Cardiac muscle cell (in vitro differentiated cells and primary cell): ENCODE measurements at regions not wholly inside any gene's neighbourhood (a gene's known extent, or its start where the extent isn't known, plus 50 kb on each side); places are given as distances from the start of the nearest gene placed in this dataset.
"Not testable (repeated sequence)": the region's sequence is repeated elsewhere in the genome, so short reads cannot be mapped to it uniquely, and the experiment has no call there.

Experiments used
- DNase-seq, 2 donors: peaks; one replicate each; pipeline versions ENCODE4 v3.0.0 to v3.0.0-alpha.2; 2010 to 2017; ENCODE audit warnings: low read depth in 1 of 2, low spot score in 1 of 2
- H3K27ac ChIP-seq: fragments of 200-600 bp; sonication (generic); 2 replicates; pipeline ENCODE4 v1.5.1; 2016
- H3K27me3 ChIP-seq: fragments of 200-600 bp; sonication (generic); 2 replicates; pipeline ENCODE4 v1.6.0; 2016; ENCODE audit warnings: control low read depth
- H3K36me3 ChIP-seq: fragments of 200-600 bp; sonication (generic); 2 replicates; pipeline ENCODE4 v1.5.1; 2016; ENCODE audit warnings: control low read depth
- H3K4me1 ChIP-seq: fragments of 200-600 bp; sonication (generic); 2 replicates; pipeline ENCODE4 v1.8.1; 2017; ENCODE audit warnings: low read depth, mild to moderate bottlenecking, mixed run types
- H3K4me3 ChIP-seq: fragments of 200-600 bp; sonication (generic); 2 replicates; pipeline ENCODE4 v1.5.1; 2016; ENCODE audit warnings: mild to moderate bottlenecking
- H3K9me3 ChIP-seq: fragments of 200-600 bp; sonication (generic); 2 replicates; pipeline ENCODE4 v1.5.1; 2017; ENCODE audit warnings: low read depth, mild to moderate bottlenecking, control low read depth
- TF ChIP-seq, protein P1 (sequence below): IDR thresholded peaks from 2 replicates; pipeline ENCODE4 v1.5.1; 2012; ENCODE audit warnings: low read depth, mild to moderate bottlenecking, low read length

DNA sequence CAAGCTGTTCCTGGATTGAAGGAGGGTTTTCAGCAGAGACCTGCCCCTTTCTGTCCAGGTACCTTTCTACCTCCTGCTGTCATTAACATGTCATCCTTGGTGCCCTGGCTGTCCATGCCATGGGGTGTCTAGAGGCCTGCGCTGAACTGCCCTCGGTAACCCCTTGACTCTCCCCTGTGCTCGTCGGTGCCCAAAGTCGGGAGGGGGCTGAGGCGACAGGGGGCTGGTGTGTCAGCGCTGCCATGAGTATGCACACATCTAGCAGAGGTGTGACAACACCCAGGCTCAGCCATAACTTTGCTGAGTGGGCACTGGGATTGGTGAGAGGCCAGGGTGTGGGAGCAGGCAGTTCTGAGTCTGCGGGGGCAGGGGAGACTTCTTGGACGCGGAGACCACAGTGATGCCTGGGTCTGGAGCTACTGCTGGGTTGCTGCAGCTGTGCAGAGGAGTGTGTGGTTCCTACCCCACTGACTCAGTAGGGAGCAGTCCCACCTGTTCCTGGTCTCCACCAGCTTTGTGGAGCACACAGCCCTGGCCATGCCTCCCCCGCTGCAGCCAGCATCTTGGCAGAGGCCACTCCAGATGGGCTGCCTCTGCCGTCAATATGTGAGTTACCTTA is 376.2 kb upstream of the SEMA3C start:
- Histone ChIP-seq H3K9me3 (no peaks in the 10 kb centered on the region), H3K27me3 (no peaks in the 10 kb centered on the region), H3K36me3 (no peaks in the 10 kb centered on the region), H3K4me3 (no peak overlapping the region), H3K27ac (no peak overlapping the region), H3K4me1 (peaks cover 3% of the 10 kb centered on the region)
- no peak for DNase-seq
- TF ChIP-seq, protein P1, sequence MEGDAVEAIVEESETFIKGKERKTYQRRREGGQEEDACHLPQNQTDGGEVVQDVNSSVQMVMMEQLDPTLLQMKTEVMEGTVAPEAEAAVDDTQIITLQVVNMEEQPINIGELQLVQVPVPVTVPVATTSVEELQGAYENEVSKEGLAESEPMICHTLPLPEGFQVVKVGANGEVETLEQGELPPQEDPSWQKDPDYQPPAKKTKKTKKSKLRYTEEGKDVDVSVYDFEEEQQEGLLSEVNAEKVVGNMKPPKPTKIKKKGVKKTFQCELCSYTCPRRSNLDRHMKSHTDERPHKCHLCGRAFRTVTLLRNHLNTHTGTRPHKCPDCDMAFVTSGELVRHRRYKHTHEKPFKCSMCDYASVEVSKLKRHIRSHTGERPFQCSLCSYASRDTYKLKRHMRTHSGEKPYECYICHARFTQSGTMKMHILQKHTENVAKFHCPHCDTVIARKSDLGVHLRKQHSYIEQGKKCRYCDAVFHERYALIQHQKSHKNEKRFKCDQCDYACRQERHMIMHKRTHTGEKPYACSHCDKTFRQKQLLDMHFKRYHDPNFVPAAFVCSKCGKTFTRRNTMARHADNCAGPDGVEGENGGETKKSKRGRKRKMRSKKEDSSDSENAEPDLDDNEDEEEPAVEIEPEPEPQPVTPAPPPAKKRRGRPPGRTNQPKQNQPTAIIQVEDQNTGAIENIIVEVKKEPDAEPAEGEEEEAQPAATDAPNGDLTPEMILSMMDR: no peak

DNA sequence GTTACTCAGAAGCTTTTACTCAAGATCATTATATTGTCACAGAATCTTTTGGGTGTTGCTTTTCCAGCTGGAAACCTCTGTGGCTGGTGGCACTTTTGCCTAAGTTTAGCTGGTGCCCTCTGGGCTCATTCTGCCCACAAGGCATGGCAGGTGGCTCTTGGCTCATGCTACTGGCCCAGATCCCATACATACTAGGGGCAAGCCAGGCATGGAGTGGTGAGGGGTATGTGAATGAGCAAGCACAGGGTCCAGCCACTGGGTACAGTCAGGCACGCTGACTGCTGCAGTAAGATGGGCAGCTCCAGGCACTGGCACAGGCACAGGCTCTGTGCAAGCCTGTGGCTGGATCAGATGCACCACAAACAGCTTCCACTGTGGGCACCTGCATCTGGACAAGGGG is 375.0 kb upstream of the SEMA3C start:
- Histone ChIP-seq H3K4me1 (no peaks in the 10 kb centered on the region), H3K4me3 (no peak overlapping the region), H3K27me3 (no peaks in the 10 kb centered on the region), H3K9me3 (no peaks in the 10 kb centered on the region), H3K36me3 (no peaks in the 10 kb centered on the region), H3K27ac (no peak overlapping the region)
- DNase-seq: no peak
- TF ChIP-seq, protein P1: no peak

DNA sequence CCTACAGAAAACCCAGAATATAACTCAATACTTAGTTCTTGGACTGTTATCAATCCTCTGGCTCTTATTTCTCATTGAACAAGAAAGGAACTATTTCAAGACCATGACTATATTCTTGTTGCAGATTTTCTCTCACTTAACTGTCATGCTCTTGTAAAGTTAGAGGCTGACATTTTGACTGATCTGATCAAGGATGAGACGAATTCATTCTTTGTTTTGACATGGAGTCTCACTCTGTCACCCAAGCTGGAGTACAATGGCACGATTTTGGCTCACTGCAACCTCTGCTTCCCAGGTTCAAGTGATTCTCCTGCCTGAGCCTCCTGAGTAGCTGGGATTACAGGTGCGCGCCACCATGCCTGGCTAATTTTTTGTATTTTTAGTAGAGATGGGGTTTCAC is 367.9 kb upstream of the SEMA3C start:
- H3K4me3 ChIP-seq, H3K4me1 ChIP-seq, H3K36me3 ChIP-seq, H3K9me3 ChIP-seq, H3K27ac ChIP-seq, DNase-seq, H3K27me3 ChIP-seq: not testable (repeated sequence)

DNA sequence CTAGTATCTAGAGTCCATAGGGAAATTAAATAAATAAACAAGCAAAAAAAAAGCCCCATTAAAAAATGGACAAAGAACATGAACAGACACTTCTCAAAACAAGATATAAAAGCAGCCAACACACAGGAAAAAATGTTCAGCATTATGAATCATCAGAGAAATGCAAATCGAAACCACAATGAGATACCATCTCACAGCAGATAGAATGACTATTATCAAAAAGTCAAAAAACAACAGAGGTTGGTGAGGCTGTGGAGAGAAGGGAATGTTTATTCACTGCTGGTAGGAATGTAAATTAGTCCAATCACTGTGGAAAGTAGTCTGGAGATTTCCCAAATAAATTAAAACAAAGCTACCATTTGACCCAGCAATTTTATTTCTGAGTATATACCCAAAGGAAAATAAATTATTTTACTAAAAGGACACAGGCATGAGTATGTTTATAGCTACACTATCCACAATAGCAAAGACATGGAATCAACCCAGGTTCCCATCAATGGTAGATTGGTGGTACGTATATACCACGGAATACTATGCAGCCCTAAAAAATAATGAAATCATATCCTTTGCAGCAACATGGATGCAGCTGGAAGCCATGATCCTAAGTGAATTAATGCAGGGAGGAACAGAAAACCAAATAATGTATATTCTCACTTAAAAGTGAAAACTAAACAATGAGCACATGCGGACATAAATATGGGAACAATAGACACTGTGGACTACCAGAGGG is 366.5 kb upstream of the SEMA3C start:
- DNase-seq: peak in 1 of 2 donors; percentile 70
- no peaks in the 10 kb centered on the region for H3K36me3 ChIP-seq
- no peak overlapping the region for H3K27ac ChIP-seq
- no peaks in the 10 kb centered on the region for H3K4me1 ChIP-seq
- TF ChIP-seq, protein P1: no peak
- H3K4me3 ChIP-seq: no peak overlapping the region
- H3K27me3 ChIP-seq: no peaks in the 10 kb centered on the region
- H3K9me3 ChIP-seq: no peaks in the 10 kb centered on the region

DNA sequence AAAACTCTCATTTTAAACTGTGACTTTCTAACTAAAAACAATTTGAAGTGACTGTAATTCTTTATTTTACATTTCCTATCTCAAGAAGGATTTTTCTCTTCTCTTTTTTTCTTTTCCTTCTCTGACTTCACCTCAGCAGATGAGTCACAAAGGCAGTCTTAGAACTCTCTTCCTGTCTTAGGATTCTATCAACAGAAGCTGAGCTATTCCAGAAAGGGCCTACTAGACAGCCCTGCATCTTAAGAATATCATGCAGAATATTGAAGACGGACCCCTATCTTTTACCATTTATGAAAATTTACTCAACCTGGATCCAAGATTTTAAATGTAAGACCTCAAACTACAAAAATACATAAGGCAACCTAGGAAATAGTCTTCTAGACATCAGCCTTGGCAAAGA is 365.7 kb upstream of the SEMA3C start:
- peak in 1 of 2 donors; percentile 60 for DNase-seq
- Histone ChIP-seq H3K4me1 (no peaks in the 10 kb centered on the region), H3K36me3 (no peaks in the 10 kb centered on the region), H3K9me3 (no peaks in the 10 kb centered on the region), H3K27me3 (no peaks in the 10 kb centered on the region), H3K4me3 (no peak overlapping the region), H3K27ac (no peak overlapping the region)
- TF ChIP-seq, protein P1: no peak

DNA sequence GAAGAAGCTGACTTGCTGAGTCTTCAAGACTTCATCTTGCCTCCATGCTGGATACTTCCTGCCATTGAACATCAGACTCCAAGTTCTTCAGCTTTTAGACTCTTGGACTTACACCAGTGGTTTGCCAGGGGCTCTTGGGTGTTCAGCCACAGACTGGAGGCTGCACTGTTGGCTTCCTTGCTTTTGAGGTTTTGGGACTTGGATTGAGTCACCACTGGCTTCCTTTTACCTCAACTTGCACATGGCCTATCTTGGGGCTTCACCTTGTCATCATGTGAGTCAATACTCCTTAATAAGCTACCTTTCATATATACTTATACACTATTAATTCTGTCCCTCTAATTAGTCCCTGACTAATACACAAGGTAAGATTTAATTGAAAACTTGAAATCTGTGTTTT is 361.7 kb upstream of the SEMA3C start:
- Histone ChIP-seq H3K9me3 (no peaks in the 10 kb centered on the region), H3K4me3 (no peak overlapping the region), H3K4me1 (no peaks in the 10 kb centered on the region), H3K27ac (no peak overlapping the region), H3K27me3 (no peaks in the 10 kb centered on the region), H3K36me3 (no peaks in the 10 kb centered on the region)
- TF ChIP-seq, protein P1: no peak
- DNase-seq: no peak
